NCI-H1930 (cell line): ENCODE measurements at regions not wholly inside any gene's neighbourhood (a gene's known extent, or its start where the extent isn't known, plus 50 kb on each side); places are given as distances from the start of the nearest gene placed in this dataset.
"Not testable (repeated sequence)": the region's sequence is repeated elsewhere in the genome, so short reads cannot be mapped to it uniquely, and the experiment has no call there.

ENCODE experiments used
- DNase-seq, 2 experiments: peaks; one replicate each; lab custom pipeline; 2025; lab: John Stamatoyannopoulos, UW

- no peak for DNase-seq
These were observed 195.0 kb upstream of the MARCKS start for GRCh38 chr6:113662093-113662665.

- no peak for DNase-seq
These were observed 194.3 kb upstream of the MARCKS start for GRCh38 chr6:113662688-113663333.

DNA sequence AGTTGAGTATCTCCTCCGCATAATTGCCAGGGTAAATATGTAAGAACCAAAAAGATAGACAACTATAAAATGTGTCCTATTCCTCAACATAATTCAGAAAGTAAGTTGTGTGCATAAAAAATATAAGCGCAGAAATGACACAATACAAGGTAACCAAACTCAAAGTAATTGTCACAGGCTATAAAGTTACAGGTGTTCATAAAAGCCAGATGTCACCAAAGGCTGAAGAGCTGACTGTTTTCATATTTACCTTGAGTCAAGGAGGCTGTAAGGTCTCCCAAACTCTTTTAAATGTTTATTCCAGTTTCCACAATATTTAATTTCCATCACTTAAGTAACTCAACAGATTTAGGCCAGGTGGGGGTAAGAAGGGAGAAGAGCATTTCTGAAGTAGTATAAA lies 192.2 kb upstream of the MARCKS start:
- no peak for DNase-seq

- DNase-seq, result peak in 1 of 2 experiments; percentile 16
These were observed 188.3 kb upstream of the MARCKS start for GRCh38 chr6:113668641-113669408.

DNA sequence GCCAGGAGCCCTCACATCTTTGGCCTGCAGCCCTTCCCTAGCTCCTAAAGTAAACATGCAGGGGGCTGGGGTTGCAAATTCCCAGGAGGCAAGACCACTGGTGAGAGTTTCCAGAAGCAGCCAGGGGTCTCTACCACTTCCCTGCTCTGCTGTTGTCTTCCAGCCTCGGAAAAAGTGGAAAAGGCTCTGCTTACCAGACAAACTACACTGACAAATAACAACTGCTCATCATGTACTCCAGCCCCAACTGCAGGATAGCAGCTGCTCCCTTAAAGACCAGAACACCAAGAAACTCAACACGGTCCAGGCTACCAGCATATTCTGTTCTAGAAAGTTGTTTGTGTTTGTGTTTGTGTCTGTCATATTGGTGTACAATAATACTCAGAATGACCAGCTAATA lies 187.5 kb upstream of the MARCKS start:
- no peak for DNase-seq

DNA sequence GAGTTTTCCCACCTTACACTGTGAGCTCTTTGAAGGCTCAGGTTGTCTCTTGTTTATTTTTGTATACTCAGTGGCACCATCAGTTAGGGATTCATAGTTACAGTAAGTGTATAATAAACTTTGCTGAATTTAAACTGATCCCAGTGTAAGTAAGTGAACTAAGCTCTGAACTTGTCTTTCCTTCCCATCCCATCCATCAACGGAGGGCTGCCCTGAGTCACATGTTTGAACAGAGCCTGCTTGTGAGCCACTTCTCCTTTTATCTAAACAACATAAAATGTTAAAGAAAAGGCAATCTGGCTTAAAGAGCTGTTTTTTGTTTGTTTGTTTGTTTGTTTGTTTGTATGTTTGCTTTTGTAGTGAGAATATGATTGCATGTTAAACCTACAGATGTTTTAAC lies 185.7 kb upstream of the MARCKS start:
- no peak for DNase-seq

GRCh38 chr6:113672491-113673149 lies 184.5 kb upstream of the MARCKS start:
- DNase-seq, result no peak

- no peak for DNase-seq
These were observed 183.1 kb upstream of the MARCKS start for GRCh38 chr6:113674075-113674474.

DNA sequence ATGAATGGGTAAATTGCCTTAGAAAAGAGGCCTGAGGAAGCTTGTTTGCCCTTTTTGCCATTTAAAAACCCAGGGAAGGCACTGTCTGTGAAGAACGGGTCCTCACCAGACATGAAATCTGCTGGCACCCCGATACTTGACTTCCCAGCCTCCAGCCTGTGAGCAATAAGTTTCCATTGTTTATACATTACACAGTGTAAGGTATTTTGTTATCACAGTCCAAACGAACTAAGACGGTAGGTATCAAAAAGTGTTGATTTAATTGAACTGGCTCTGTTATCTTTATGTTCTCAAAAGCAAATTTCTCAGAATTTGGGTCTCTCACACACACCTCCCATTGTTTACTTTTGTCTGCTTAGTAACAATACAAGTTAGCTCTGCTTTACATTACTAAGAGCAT lies 181.1 kb upstream of the MARCKS start:
- DNase-seq, result no peak

DNA sequence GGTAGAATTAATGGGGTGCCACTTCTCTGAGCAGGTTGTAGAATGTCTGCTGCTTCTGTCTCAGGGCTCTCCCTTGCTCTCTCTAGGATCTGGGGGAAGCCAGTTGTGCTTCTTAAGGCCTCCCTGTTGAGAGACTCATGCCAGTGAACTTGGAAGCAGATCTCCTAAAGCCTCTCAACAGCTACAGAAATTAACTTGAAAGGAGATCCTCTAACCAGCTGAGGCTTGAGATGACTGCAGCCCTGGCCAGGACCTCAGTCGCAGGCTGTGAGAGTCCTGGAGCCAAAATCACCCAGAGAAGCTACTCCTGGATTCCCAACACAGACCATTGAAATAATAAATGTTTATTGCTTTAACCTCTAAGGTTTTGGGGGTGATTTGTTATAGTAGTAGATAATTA lies 180.2 kb upstream of the MARCKS start:
- DNase-seq, result no peak

GRCh38 chr6:113679051-113679450 lies 178.1 kb upstream of the MARCKS start:
- no peak for DNase-seq

DNA sequence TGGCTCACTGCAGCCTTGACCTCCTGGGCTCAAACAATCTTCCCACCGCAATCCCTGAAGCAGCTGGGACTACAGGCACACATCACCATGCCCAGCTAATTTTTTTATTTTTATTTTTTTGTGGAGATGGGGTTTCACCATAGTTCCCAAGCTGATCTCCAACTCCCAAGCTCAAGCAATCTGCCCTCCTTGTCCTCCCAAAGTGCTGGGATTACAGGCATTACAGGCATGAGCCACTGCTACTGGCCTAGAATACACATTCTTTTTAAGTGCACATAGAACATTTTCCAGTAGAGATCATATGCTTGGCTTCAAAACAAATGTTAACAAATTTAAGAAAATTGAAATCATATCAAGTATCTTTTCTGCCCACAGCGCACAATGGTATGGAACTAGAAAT lies 176.8 kb upstream of the MARCKS start:
- DNase-seq, result no peak

GRCh38 chr6:113683968-113684367 lies 173.2 kb upstream of the MARCKS start:
- DNase-seq, result no peak

GRCh38 chr6:113684382-113684901 lies 172.7 kb upstream of the MARCKS start:
- no peak for DNase-seq

DNA sequence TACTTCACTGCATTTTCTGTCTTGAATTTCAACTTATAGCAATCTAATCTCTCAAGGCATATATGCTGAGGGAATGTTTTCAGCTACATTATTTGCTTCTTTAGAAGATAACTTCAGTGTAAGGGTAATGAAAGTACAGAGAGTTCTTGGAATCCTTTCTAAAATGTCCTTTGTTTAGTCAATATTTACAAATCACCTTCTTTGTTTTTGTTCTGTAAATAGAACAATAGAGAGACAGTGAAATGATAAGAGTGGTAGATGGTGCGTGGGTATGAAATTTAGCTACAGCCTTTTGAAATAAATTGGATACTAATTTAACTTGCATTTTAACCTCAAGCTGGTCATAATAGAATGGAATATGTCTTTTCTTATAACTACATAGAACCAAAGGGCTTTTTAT lies 171.1 kb upstream of the MARCKS start:
- DNase-seq, result no peak

DNA sequence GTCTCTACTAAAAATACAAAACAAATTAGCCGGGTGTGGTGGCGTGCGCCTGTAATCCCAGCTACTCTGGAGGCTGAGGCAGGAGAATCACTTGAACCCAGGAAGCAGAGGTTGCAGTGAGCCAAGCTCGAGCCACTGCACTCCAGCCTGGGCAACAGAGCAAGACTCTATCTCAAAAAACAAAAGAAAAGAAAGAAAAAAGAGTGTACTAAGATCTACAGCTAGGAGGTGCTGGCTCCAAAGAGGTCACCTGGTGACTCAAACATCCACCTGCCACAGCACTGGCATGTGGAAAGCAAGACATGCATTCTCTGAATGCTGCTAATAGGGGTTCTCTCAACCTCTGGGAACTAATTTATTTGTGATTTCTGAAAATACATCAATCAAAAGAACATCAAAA lies 167.5 kb upstream of the MARCKS start:
- not testable (repeated sequence) for DNase-seq

DNA sequence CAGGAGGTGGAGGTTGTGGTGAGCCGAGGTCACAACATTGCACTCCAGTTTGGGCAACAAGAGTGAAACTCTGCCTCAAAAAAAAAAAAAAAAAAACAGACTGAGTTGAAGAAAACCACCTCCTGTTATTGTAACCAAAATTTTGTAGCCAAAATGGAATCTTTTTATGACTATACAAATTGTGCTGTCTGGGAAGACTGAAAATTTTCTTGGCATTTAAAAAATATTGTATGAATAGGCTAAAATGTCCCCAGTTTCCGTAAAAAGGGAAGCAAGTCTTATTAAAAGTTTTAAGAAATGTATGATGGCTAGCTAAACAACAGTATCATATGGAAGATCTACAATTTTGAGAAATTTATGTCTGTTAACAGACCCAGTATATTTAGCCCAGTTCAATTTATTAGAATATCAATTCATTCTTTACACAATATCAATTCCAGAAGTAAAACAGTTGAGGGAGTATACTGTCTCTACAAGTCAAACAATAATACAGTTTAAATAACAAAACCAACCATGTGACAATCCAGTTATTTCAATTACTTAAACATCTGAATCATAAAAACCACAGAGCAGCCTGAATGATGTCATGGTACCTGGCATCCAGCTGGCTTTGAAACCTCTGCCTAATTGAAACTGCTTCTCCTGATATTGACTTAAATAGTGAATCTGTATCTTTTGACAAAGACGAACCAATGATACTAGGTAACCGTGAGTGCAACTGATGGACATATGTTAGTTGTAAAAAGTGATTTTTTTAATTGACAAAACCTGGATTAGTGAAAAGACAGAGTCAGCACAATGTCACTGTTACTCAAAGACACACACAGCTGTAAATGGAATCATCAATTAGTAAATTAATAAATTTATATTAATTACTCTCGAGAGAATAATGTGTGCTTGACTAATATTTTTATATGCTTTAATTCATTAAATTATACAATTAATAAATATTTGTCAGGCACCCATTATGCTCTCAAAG lies 166.6 kb upstream of the MARCKS start:
- DNase-seq, result no peak

GRCh38 chr6:113691260-113691656 lies 165.9 kb upstream of the MARCKS start:
- no peak for DNase-seq

DNA sequence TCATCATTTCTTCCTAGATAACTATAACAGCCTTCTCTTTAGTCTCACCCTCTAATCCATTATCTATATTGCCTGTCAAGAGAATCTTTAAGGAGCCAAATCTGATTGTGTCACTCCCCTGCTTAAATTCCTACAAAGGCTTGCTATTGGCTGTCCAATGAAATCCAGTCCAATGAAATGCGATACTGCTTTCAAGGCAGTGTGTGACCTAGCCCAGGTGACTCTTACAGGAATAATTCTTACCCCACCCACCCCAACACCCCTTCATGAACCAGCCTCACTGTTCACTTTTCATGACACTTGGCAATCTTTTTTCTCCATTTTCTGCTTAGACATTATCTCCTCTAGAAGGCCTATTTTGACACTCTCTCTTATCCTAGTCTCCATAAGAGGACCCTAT lies 163.3 kb upstream of the MARCKS start:
- no peak for DNase-seq

GRCh38 chr6:113694278-113695077 lies 162.7 kb upstream of the MARCKS start:
- no peak for DNase-seq

DNA sequence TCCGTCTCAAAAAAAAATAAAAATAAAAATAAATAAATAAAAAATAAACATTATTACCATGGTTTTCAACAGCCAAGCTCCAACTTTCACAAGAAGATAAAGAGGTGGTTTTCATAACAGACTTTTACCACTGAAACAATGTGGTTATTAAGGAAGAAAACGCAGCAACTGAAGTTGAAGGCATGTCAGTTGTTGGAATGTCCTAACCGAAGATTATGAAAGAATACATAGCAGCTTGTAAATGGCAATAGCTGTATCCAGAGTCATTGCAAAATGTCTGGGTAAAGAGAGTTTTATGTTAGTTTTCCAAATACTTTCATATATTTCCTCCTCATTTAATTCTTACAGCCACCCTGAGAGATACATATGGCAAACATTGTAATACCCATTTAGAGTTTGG lies 161.6 kb upstream of the MARCKS start:
- no peak for DNase-seq
